ENCODE measurements at regions not wholly inside any gene's neighbourhood (a gene's known extent, or its start where the extent isn't known, plus 50 kb on each side); places are given as distances from the start of the nearest gene placed in this dataset.
"Not testable (repeated sequence)": the region's sequence is repeated elsewhere in the genome, so short reads cannot be mapped to it uniquely, and the experiment has no call there.

DNA sequence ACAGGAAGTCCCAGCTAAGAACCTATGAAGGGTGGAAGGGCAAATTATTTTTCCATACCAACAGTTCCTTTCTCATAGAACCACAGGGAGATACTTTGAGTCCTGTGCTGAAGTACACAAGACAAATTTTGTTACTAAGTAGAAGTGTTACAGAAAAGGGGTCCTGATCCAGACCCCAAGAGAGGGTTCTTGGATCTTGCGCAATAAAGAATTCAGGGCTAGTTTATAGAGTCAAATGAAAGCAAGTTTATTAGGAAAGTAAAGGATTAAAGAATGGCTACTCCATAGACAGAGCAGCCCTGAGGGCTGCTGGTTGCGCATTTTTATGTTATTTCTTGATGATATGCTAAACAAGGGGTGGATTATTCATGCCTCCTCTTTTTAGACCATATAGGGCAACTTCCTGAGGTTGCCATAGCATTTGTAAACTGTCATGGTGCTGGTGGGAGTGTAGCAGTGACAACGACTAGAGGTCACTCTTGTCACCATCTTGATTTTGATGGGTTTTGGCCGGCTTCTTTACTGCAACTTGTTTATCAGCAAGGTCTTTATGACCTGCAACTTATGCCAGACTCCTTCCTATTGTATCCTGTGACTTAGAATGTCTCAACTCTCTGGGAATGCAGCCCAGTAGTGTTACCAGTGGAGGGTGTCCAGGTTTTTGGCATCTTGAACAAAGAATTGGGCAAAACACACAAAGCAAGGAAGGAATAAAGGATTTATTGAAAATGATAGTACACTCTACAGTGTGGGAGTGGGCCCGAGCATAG, 409.4 kb downstream of the SH2D4B start:
- no peak for DNase-seq (ENCODE audit: low read depth, low spot score)

DNA sequence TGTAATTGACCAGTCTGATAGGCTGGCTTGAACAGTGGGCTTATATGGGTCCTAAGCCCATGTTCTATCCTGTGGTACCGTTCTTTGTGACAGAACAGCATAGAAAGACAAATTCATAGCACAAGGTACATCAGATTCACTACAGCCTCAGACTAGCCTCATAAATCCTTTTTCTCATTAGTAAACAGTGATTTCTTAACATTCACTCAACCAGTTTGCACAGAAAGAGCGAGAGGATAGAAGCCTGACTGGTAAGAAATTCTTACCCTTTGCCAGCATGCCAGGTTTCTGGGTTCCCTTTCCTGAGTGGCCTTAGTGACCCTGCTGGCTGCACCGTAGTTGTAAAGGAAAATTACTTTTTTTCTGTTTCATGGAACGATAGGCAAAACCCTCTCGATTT, 412.1 kb downstream of the SH2D4B start:
- no peak for DNase-seq (ENCODE audit: low read depth, low spot score)

GRCh38 chr10:80952436-80952835, 414.7 kb downstream of the SH2D4B start:
- DNase-seq (ENCODE audit: low read depth, low spot score), result no peak

DNA sequence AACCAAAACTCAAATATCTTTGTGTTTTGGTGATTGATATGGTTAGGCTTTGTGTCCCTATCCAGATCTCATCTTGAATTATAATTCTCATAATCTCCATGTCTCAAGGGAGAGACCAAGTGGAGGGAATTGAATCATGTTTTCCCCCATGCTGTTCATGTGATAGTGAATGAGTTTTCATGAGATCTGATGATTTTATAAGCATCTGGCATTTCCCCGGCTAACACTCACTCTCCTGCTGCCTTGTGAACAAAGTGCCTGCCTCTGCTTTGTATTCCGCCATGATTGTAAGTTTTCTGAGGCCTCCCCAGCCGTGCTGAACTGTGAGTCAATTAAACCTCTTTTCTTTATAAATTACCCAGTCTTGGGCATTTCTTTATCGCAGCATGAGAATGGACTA, 419.5 kb downstream of the SH2D4B start:
- DNase-seq (ENCODE audit: low read depth, low spot score), result no peak

DNA sequence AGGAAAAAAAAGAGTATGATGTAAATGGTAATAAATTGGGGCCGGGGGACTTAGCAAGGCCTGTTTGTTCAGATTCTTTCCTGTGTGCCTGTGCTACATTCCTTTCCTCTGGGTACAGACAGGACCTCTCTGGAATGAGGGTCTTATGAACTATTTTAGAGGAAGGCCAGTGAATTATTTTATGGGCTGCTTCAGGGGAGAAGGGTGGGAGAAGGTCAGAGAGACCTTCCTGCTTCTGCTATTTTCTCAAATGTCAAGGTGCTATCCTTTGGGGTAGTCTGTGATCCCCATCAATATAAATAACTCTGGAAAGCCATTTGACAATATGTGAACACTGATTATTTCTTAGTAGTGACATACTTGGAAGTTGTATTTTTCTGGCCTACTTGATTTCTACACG, 426.5 kb downstream of the SH2D4B start:
- no peak for DNase-seq (ENCODE audit: low read depth, low spot score)

DNA sequence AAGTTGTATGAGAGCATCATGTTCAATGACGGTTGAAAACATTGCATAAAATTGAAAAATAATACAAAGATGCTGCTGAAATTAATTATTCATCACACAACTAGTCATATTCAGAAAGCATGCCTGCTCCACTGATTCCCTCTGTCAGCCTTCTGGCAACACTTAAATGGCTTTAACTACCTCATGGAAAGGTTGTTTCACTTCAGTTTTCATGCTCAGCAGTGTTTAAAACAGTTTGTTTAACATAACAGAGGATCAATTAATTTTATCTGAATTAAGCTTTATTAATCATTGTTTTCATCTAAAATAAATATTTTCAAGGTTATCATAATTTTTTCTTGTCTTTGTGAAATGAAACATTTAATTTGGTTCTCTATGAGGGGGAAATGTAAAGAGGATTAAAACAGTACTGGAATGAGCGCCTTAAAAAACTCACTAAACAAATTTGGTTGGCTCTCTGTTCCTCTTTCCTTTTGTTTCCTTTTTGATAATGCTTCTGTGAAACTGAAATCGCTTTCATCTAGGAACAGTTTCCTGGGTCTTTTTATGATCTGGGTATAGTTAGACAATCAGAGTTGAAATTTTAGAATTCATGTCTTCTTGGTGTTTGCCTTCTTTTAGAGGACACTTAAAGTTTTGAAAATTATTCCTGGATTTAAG, 427.4 kb downstream of the SH2D4B start:
- no peak for DNase-seq (ENCODE audit: low read depth, low spot score)

DNA sequence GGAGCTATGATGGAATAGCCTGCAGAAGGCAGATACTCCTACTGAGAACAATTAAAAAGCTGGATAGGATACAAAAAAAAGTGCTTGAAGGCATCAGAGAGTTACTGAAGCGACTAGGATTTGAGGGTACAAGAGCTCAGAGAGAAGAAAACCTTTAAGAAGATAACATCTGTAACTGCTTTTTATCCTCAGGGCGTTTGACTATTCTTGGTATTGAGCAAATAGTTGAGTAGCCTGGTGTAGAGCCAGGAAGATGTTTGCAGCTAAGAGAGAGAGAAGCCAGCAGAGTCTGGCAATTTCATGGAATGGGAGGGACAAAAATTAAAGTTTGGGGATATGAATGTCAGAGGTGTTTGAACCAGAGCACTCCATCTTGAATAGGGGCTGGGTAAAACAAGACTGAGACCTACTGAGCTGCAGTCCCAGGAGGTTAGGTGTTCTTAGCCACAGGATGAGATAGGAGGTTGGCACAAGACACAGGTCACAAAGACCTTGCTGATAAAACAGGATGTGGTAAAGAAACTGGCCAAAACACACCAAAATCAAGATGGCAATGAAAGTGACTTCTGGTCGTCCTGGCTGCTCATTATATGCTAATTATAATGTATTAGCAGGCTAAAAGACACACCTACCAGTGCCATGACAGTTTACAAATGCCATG, 428.8 kb downstream of the SH2D4B start:
- DNase-seq (ENCODE audit: low read depth, low spot score), result peak; percentile 49

DNA sequence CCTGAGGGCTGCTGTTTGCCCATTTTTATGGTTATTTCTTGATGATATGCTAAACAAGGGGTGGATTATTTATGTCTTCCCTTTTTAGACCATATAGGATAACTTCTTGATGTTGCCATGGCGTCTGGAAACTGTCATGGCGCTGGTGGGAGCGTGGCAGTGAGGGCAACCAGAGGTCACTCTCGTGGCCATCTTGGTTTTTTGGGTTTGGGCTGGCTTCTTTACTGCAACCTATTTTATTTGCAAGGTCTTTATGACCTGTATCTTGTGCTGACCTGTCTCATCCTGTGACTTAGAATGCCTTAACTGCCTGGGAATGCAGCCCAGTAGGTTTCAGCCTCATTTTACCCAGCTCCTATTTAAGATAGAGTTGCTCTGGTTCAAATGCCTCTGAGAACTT, 429.7 kb downstream of the SH2D4B start:
- DNase-seq (ENCODE audit: low read depth, low spot score), result not testable (repeated sequence)

- no peak for DNase-seq (ENCODE audit: low read depth, low spot score)
These were observed 431.2 kb downstream of the SH2D4B start for GRCh38 chr10:80968903-80969302.

- DNase-seq (ENCODE audit: low read depth, low spot score), result no peak
These were observed 433.8 kb downstream of the SH2D4B start for GRCh38 chr10:80971461-80971860.

GRCh38 chr10:80976658-80977057, 439.0 kb downstream of the SH2D4B start:
- no peak for DNase-seq (ENCODE audit: low read depth, low spot score)

DNA sequence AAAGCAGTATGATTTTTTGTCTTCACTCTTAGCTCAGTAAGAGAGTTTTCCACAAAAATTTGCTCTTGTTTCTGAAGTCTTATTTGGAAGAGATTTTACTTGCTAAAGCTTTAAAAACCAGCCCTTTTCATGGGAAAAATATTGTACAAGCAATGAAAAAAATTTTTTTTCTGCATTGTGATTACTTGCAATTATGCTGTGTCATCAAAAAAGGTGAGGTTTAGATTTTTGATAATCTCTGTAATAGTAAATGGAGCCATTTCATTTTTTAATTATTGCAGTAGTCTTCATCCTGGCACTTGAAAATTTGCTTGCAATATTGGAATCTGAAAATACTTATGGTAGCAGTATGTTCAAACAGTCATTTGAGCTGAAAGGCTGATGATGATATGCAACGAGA, 447.4 kb downstream of the SH2D4B start:
- DNase-seq (ENCODE audit: low read depth, low spot score), result no peak

- no peak for DNase-seq (ENCODE audit: low read depth, low spot score)
These were observed 448.9 kb downstream of the SH2D4B start for GRCh38 chr10:80986596-80986995.

DNA sequence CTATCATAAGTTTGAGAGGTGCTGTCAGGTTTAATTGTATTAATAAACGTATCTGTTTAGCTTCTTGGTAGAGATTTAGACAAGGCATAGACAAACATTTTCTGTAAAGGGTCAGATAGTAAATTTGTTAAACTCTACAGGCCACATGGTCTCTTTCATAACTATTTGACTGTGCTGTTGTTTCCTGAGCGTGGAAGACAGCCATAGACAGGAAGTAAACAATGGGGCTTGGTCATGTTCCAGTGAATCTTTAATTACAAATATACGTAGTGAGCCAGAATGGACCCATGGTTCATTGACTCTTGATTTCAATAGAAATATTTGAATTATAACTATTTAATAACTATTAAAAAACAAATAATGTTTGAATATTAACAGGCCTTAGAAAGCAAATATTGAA, 451.1 kb downstream of the SH2D4B start:
- no peak for DNase-seq (ENCODE audit: low read depth, low spot score)

DNA sequence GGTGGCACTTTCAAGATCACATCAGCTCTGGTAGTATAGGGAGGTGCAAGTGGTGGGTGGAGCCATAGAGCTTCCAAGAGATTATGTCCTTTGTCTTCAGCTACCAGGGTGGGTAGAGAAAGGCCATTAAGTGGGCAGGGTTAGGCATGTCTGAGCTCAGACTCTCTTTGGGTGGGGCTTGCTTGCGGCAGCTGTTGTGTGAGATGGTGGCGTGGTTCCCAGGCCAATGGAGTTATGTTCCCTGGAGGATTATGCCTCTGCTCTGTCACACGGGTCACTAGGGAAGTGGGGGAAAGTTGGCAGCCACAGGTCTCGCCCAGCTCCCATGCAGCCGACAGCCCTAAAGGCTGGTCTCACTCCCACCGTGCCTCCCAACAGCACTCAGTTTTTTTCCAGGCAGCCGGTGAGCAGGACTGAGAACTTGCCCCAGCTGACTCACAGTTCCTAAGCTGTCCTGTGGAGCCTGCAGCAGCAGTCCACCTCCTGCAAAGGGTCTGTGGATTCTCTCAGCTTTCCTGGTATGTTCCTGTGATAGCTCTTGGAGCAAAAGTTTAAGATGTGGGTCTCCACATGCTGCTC, 459.0 kb downstream of the SH2D4B start:
- DNase-seq (ENCODE audit: low read depth, low spot score), result no peak

GRCh38 chr10:81000781-81001180, 463.1 kb downstream of the SH2D4B start:
- no peak for DNase-seq (ENCODE audit: low read depth, low spot score)

GRCh38 chr10:81002382-81002781, 464.7 kb downstream of the SH2D4B start:
- no peak for DNase-seq (ENCODE audit: low read depth, low spot score)

- DNase-seq (ENCODE audit: low read depth, low spot score), result no peak
These were observed 470.2 kb downstream of the SH2D4B start for GRCh38 chr10:81007872-81008271.

GRCh38 chr10:81008726-81009125, 471.0 kb downstream of the SH2D4B start:
- no peak for DNase-seq (ENCODE audit: low read depth, low spot score)

- no peak for DNase-seq (ENCODE audit: low read depth, low spot score)
These were observed 471.6 kb downstream of the SH2D4B start for GRCh38 chr10:81009296-81009695.

DNA sequence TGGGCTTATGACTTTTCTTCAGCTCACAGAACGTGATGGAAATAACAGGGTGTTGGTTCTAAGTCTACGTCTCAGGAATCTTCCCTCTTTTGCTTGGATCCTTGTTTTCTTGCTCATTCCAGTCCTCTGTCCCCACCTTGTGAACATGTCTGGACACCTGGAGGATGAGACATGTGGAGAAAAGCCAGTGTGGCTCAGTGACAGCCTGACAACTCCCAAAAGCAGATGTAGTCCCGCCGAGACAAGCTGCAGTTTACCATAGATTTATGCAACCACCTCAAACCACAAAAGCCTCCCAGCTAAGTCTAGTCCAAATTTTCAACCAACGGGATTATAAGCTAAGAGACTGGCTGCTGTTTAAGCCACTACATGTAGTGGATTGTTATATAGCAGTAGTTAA, 476.1 kb downstream of the SH2D4B start:
- DNase-seq (ENCODE audit: low read depth, low spot score), result no peak
